ELF-1 (cell line): ENCODE measurements at regions not wholly inside any gene's neighbourhood (a gene's known extent, or its start where the extent isn't known, plus 50 kb on each side); places are given as distances from the start of the nearest gene placed in this dataset.

Source experiments
- DNase-seq: peaks from one replicate; pipeline ENCODE4 v3.0.0-alpha.2; 2016; ENCODE audit warnings: low read depth, low spot score

- DNase-seq, result peak; percentile 0
These were observed 143.3 kb downstream of the CYP26B1 start for GRCh38 chr2:72004201-72004915.

DNA sequence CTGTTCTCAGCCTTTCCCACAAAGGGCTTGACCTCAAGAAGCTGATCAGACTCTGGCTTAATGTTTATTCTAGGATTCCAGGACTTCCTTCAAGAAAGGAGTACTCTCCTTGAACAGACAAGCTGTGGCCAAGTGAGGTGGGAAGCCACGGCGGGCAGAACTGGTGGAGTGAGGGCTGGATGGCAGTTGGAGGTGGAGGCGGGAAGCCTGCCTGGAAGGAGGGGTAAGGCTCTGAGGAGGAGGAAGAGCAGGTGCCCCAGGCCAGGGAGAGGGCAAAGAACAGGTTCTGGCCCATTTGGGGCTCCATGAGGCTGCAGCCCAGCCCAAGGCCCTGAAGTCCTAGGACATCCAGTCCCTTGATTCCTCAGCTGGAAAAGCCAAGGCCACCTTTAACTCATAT, 143.9 kb downstream of the CYP26B1 start:
- peak; percentile 1 for DNase-seq

- no peak for DNase-seq
These were observed 144.5 kb downstream of the CYP26B1 start for GRCh38 chr2:72003124-72003523.

DNA sequence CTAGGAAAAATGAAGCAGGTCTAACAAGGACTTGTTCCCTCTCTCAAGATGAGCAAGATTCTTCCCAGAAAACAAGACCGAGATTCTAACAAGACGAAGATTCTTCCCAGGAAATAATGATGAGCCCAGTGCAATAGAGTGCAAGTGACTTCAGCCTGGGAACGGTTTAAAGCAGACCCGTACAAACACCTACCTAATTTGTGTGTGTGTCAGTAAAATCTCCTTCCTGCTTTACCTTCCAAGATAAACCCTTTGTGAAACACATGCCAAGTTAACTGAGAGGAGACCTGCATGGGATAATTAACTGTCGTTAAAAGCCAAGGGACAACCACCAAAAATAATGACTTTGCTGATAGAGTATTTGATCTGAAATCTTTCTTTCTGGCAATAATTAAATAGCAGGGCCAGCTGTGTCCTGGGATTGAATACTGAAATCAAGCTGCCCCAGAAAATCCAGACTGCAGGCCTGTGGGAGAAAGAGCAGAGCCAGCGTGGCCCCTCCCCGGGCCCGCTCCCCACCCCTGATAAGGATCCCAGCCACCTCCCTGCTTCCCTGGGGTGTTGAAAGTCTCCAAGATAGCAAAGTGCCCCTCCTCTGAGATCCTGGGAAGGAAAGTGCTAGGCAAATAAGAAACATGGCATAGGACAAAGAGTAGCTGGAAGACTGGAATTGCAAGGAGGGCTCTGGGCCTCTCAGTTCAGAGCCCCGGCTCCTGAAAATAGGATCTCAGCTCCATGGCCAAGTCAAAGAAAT, 145.5 kb downstream of the CYP26B1 start:
- DNase-seq, result peak; percentile 34

DNA sequence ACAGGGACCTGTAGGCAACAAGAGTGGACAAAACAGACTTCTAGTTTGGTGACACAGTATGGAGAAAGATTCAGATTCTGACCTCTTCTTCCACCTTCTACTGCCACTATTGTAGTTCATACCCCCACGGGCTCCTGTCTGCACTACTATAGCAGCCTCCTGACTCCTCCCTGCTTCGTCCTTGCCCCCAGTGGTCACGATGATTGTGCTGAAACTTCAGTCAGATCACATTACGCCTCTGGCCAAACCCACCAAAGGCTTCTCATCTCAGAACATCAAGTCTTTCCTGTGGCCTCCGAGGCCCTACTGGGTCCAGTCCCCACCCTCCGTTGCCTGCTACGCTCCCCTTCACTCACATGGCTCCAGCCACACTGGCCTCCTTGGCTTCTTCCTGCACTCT, 147.6 kb downstream of the CYP26B1 start:
- DNase-seq, result peak; percentile 24

DNA sequence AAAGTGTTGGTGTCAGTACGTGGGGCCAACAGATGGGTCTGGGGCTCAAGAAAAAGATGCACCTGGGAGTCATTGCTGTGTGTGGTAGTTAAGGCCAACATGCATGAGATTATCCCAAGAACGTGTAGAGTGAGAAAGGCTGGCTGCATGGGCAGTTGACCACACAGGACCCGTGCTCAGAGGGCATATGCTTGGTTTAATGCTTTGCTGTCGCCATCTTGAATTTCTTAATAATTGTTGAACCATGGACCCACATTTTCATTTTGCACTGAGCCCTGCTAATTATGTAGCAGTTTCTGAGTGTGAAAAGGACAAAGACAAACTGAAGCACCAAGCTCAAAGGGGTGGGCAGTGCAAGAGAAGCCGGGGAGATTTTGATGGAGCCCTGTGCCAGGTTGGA, 148.1 kb downstream of the CYP26B1 start:
- DNase-seq, result no peak

- DNase-seq, result no peak
These were observed 149.8 kb downstream of the CYP26B1 start for GRCh38 chr2:71997843-71998242.

GRCh38 chr2:71995067-71995665, 152.5 kb downstream of the CYP26B1 start:
- no peak for DNase-seq

GRCh38 chr2:71992036-71992435, 155.6 kb downstream of the CYP26B1 start:
- no peak for DNase-seq

GRCh38 chr2:71991397-71991796, 156.3 kb downstream of the CYP26B1 start:
- no peak for DNase-seq

DNA sequence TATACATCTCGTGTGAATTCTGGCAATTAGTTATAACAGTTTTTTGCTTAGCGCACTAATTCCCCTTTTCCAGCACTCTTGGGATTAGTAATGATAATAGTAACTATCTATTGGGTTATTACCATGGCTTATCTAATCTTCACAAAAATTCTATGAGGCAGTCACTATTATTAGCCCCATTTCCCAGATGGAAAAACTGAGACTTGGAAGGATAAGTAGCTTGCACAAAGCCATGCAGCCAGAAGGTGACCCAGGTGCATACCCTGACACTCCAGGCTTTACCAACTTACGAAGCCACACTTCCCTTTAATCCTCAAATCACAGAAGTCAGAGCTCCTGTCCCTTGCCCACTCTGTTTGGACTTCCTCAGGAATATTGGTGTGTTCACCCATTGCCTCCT, 156.8 kb downstream of the CYP26B1 start:
- DNase-seq, result no peak

- DNase-seq, result no peak
These were observed 157.5 kb downstream of the CYP26B1 start for GRCh38 chr2:71990122-71990521.

GRCh38 chr2:71989671-71990070, 158.0 kb downstream of the CYP26B1 start:
- DNase-seq, result no peak

GRCh38 chr2:71988170-71988569, 159.5 kb downstream of the CYP26B1 start:
- no peak for DNase-seq

DNA sequence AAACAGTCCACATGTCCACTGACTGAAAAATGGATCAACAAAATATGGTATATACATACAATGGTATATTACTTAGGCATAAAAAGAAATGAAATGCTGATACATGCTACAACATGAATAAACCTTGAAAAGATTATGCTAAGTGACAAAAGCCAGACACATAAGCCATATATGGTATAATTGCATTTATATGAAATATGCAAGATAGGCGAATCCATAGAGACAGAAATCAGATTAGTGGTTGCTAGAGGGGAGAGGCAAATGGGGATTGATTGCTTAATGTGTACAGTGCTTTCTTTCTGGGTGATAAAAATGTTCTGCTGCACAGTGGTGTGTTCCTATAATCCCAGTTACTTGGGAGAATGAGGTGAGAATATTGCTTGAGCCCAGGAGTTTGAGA, 171.0 kb downstream of the CYP26B1 start:
- no peak for DNase-seq

- DNase-seq, result no peak
These were observed 172.8 kb downstream of the CYP26B1 start for GRCh38 chr2:71974846-71975245.

- DNase-seq, result no peak
These were observed 176.2 kb downstream of the CYP26B1 start for GRCh38 chr2:71971493-71971892.

GRCh38 chr2:71965530-71965929, 182.1 kb downstream of the CYP26B1 start:
- no peak for DNase-seq

DNA sequence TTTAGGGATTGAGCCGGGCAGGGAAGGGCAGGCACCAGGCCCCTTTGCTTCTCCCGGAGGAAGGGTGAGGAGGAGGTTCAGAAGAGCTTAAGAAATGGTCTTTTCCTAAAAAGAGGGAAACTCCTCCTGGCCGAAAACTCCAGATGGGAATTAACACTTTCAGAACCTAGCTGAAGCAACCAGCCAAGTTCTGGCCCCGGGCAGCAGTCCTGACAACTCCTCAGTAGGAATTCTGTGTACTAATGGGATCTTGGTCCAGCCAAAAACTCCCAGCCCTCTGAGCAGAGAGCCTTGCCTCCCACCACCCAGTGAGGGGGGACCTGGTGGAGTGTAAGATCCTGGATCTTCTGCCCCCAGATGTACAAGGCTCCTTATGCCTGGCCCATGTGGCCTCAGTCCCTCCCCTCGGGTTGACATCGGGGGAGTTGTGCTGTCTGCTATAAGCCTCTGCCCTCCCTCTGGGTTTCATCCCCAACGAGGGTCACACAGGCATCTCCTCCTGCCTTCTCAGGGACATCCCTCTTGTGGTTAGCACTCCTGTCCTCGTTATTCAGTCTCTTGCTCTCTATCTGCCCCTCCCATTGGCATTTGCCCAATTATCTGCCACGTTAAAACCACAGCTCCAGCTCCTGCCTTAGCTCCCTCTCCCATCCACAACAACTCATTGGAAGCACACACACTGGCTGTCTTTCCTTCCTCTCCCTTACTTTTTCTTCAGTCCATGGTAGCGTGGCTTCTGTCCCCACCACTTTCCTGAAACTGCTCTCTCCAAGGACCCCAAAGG, 184.6 kb downstream of the CYP26B1 start:
- no peak for DNase-seq

DNA sequence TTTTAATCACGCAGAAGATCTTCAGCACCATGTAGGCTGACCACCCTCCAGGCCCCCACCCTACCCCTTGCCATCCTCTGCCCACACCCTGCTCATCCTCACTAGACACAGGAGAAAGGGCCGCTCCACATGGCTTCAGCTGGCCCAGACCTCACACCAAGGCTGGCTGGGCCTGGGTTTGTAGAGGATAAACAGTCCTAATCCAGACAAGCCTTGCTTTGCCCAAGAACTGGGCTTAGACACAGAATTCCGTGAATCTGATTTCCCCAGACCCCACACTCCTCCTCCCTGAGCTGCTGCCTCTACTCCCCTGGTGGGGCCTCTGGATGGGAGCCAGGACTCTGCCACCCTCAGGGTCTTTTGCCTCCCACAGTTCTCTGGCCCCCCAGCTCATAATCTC, 185.3 kb downstream of the CYP26B1 start:
- no peak for DNase-seq

DNA sequence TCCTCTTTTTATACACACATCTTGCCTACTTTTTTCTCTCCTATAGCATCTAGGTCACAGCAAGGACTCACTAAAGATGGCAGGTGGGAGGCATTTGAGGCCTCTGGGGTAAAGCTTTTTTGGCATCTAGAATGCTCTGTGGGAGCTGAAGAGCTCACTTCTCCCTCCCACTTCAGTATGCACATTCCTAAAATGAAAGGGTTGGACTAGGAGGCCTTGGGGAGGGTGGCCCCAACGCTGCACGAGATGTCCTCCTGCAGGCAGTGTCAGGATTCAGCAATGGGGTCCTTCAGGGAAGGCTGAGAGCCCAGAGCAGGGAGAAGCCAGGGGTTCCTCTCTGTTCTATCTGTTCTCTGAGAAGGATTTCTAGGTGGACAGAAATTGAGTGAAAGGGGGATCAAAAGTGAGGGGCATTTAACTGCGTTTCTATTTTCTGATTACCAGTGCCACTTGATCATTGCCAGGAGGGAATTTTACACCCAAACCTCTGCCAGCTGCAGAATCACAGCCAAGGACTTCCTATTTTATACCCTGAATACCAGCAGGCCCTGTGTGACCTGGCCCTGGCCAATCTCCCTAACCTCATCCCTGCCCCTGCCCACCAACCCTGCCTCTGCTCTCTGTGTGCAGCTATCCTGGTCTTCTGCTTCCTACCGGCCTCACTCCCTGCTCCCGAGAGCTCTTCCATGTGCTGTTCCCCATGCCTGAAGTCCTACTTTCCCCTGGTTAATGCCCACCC, 186.2 kb downstream of the CYP26B1 start:
- DNase-seq, result no peak
